Fibroblast of mammary gland (primary cell): ENCODE measurements at regions not wholly inside any gene's neighbourhood (a gene's known extent, or its start where the extent isn't known, plus 50 kb on each side); places are given as distances from the start of the nearest gene placed in this dataset.

Experiments used
- DNase-seq: peaks from one replicate; pipeline ENCODE4 v3.0.0-alpha.2; 2010; ENCODE audit warnings: low read depth
- H3K4me3 ChIP-seq: 2 replicates; pipeline ENCODE4 v1.5.1; 2011; ENCODE audit warnings: low read depth, mild to moderate bottlenecking, low read length, moderate library complexity; ENCODE audit not compliant: control insufficient read depth
- TF ChIP-seq, protein P1 (sequence below): conservative IDR thresholded peaks from 2 replicates; pipeline ENCODE4 v1.5.1; 2011; ENCODE audit warnings: low read depth, low read length, inconsistent platforms; ENCODE audit not compliant: control insufficient read depth, insufficient read depth

- H3K4me3 ChIP-seq, result no peak overlapping the region
- DNase-seq, result no peak
- TF ChIP-seq, protein P1, sequence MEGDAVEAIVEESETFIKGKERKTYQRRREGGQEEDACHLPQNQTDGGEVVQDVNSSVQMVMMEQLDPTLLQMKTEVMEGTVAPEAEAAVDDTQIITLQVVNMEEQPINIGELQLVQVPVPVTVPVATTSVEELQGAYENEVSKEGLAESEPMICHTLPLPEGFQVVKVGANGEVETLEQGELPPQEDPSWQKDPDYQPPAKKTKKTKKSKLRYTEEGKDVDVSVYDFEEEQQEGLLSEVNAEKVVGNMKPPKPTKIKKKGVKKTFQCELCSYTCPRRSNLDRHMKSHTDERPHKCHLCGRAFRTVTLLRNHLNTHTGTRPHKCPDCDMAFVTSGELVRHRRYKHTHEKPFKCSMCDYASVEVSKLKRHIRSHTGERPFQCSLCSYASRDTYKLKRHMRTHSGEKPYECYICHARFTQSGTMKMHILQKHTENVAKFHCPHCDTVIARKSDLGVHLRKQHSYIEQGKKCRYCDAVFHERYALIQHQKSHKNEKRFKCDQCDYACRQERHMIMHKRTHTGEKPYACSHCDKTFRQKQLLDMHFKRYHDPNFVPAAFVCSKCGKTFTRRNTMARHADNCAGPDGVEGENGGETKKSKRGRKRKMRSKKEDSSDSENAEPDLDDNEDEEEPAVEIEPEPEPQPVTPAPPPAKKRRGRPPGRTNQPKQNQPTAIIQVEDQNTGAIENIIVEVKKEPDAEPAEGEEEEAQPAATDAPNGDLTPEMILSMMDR, result no peak
Measured at GRCh38 chr20:7327810-7328209, 560.3 kb downstream of the BMP2 start.

GRCh38 chr20:7330850-7331249, 563.4 kb downstream of the BMP2 start:
- DNase-seq, result no peak
- H3K4me3 ChIP-seq, result no peak overlapping the region
- TF ChIP-seq, protein P1, result no peak

- no peak for DNase-seq
- H3K4me3 ChIP-seq, result no peak overlapping the region
- TF ChIP-seq, protein P1, result no peak
Measured at GRCh38 chr20:7332169-7332568, 564.7 kb downstream of the BMP2 start.

GRCh38 chr20:7333841-7334240, 566.4 kb downstream of the BMP2 start:
- H3K4me3 ChIP-seq, result no peak overlapping the region
- TF ChIP-seq, protein P1, result no peak
- no peak for DNase-seq

- no peak overlapping the region for H3K4me3 ChIP-seq
- no peak for DNase-seq
- TF ChIP-seq, protein P1, result no peak
Measured at GRCh38 chr20:7346026-7346425, 578.5 kb downstream of the BMP2 start.

GRCh38 chr20:7346562-7346961, 579.1 kb downstream of the BMP2 start:
- DNase-seq, result peak; percentile 5
- TF ChIP-seq, protein P1, result no peak
- no peak overlapping the region for H3K4me3 ChIP-seq

DNA sequence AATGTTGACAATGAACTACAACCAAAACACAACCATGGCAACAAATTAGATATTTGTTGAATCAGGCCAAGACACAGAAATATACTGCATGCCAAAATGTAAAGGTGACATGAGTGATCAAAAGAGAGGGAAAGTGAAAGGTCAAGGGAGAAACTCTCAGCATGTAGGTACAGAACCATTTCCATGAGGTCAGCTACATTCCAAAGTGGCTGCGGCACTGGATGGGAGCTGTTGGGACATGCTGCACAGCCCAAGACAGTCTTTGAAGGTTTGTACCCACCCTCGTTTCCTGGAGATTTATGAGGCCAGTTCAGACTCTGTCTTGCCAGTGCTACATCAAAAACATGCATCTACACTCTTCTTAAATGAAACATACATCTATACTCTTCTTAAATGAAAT, 579.9 kb downstream of the BMP2 start:
- DNase-seq, result no peak
- TF ChIP-seq, protein P1, result no peak
- no peak overlapping the region for H3K4me3 ChIP-seq
